C4-2B (cell line): ENCODE measurements at regions not wholly inside any gene's neighbourhood (a gene's known extent, or its start where the extent isn't known, plus 50 kb on each side); places are given as distances from the start of the nearest gene placed in this dataset.

Experiments used
- ZFX ChIP-seq: fragments of 450-650 bp; IDR thresholded peaks from 2 replicates; pipeline ENCODE4 v1.6.1; 2017
- TF ChIP-seq, protein P1 (sequence below): fragments of 450-650 bp; conservative IDR thresholded peaks from 2 replicates; pipeline ENCODE4 v1.5.1; 2017; ENCODE audit warnings: mild to moderate bottlenecking

- TF ChIP-seq, protein P1, sequence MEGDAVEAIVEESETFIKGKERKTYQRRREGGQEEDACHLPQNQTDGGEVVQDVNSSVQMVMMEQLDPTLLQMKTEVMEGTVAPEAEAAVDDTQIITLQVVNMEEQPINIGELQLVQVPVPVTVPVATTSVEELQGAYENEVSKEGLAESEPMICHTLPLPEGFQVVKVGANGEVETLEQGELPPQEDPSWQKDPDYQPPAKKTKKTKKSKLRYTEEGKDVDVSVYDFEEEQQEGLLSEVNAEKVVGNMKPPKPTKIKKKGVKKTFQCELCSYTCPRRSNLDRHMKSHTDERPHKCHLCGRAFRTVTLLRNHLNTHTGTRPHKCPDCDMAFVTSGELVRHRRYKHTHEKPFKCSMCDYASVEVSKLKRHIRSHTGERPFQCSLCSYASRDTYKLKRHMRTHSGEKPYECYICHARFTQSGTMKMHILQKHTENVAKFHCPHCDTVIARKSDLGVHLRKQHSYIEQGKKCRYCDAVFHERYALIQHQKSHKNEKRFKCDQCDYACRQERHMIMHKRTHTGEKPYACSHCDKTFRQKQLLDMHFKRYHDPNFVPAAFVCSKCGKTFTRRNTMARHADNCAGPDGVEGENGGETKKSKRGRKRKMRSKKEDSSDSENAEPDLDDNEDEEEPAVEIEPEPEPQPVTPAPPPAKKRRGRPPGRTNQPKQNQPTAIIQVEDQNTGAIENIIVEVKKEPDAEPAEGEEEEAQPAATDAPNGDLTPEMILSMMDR = no peak
- no peak for TF ChIP-seq ZFX
Measured at GRCh38 chr9:3151672-3152576, 308.0 kb upstream of the PUM3 start.
